ENCODE measurements at regions not wholly inside any gene's neighbourhood (a gene's known extent, or its start where the extent isn't known, plus 50 kb on each side); places are given as distances from the start of the nearest gene placed in this dataset.
"Not testable (repeated sequence)": the region's sequence is repeated elsewhere in the genome, so short reads cannot be mapped to it uniquely, and the experiment has no call there.

GRCh38 chr6:25137480-25137879, 141.7 kb upstream of the CARMIL1 start:
- TF ChIP-seq CTCF (IDR thresholded peaks at IDR 0.05), result no peak
- H3K4me3 ChIP-seq, result peak overlapping the region; percentile 64
- WGBS, 3 donors, result 25 to 58% (median 34%) methylated on average over 7 of the region's 7 CpGs
- H3K36me3 ChIP-seq (ENCODE audit: insufficient read depth in 1 of 2, low read depth in 1 of 2), result no peaks in the 10 kb centered on the region
- no peak for DNase-seq
- no peaks in the 10 kb centered on the region for H3K9me3 ChIP-seq
- intact Hi-C loops (cut with DNase I), result no loop called here
- H3K27me3 ChIP-seq (ENCODE audit: insufficient read depth in 3 of 3, low read length in 2 of 3), result no peaks in the 10 kb centered on the region
- peak overlapping the region; percentile 75 for H3K27ac ChIP-seq
- peaks cover 7% of the 10 kb centered on the region for H3K4me1 ChIP-seq
- peak in 1 of 4 donors; percentile 38 for ATAC-seq

DNA sequence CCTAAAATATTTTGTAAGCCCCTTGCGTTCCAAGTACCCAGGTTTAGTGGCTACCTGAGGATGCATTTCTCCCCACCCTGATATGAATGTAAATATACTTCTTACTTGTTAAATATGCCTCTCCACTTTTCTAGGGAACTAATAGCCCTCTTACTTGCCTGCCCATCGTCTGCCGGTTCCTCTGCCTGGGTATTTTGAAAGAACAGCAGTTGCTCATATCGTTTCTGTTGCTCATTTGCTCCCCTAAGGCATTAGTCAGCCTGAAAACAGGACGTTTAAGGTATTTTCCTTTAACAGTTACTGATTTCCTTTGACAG, 141.3 kb upstream of the CARMIL1 start:
- H3K4me3 ChIP-seq, result peak overlapping the region; percentile 64
- TF ChIP-seq CTCF (IDR thresholded peaks at IDR 0.05), result no peak
- no peak for DNase-seq
- intact Hi-C loops (cut with DNase I), result no loop called here
- no peaks in the 10 kb centered on the region for H3K36me3 ChIP-seq (ENCODE audit: insufficient read depth in 1 of 2, low read depth in 1 of 2)
- ATAC-seq, result peak in 1 of 4 donors; percentile 52
- H3K9me3 ChIP-seq, result no peaks in the 10 kb centered on the region
- H3K27me3 ChIP-seq (ENCODE audit: insufficient read depth in 3 of 3, low read length in 2 of 3), result no peaks in the 10 kb centered on the region
- WGBS, 3 donors, result 13 to 24% (median 16%) methylated on average over 5 of the region's 5 CpGs
- H3K4me1 ChIP-seq, result peaks cover 7% of the 10 kb centered on the region
- peak overlapping the region; percentile 75 for H3K27ac ChIP-seq

DNA sequence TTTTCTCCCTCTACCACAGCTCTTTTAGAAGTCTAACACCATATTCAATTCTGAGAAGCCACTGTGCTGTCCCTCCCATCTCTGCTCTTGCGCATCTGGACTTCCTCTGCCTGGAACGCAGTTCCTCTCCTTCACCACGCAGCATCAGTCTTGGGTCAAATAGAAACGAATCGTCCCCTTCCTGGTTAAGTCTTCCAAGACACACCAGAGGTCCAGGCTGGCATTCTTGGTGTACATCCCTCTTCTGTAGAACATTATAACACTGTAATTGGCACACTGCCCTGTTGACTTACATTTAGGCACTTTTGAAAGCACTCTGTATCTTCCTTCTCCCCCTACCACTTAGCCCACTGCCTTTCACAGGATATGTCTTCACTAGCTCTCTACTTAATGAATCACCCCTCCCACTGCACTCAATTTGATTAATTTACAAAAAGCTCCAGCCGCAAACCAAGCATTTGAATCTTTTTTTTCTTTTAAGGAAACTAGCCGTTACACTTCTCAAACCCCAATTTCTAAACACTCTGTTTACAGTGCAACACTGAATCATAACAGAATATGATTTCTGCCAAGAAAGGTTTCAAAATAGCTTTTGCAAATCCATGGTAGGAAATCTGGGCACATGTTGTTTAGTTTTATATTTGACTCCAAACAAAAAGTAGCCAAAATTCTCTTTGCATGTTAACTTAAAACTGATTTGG, 140.8 kb upstream of the CARMIL1 start:
- Histone ChIP-seq H3K27me3 (ENCODE audit: insufficient read depth in 3 of 3, low read length in 2 of 3) (no peaks in the 10 kb centered on the region), H3K4me3 (peak overlapping the region; percentile 64), H3K27ac (peak overlapping the region; percentile 75), H3K4me1 (peaks cover 7% of the 10 kb centered on the region), H3K36me3 (ENCODE audit: insufficient read depth in 1 of 2, low read depth in 1 of 2) (no peaks in the 10 kb centered on the region), H3K9me3 (no peaks in the 10 kb centered on the region)
- intact Hi-C loops (cut with DNase I), result no loop called here
- ATAC-seq (peak in 3 of 4 donors; percentile 72 to 84 (median 79)), DNase-seq (peak; percentile 32 to 59)
- peak; percentile 8 for TF ChIP-seq CTCF (IDR thresholded peaks at IDR 0.05)
- 1 to 3% (median 2%) methylated on average over 7 of the region's 7 CpGs for WGBS, 3 donors

- H3K4me1 ChIP-seq, result peaks cover 7% of the 10 kb centered on the region
- H3K27ac ChIP-seq, result peak overlapping the region; percentile 75
- ATAC-seq, result peak in 1 of 4 donors; percentile 6
- intact Hi-C loops (cut with DNase I), result no loop called here
- H3K36me3 ChIP-seq (ENCODE audit: insufficient read depth in 1 of 2, low read depth in 1 of 2), result no peaks in the 10 kb centered on the region
- DNase-seq, result no peak
- TF ChIP-seq CTCF (IDR thresholded peaks at IDR 0.05), result no peak
- peak overlapping the region; percentile 64 for H3K4me3 ChIP-seq
- 0 to 1% (median 0%) methylated on average over 2 of the region's 2 CpGs for WGBS, 3 donors
- H3K9me3 ChIP-seq, result no peaks in the 10 kb centered on the region
- H3K27me3 ChIP-seq (ENCODE audit: insufficient read depth in 3 of 3, low read length in 2 of 3), result no peaks in the 10 kb centered on the region
Measured at GRCh38 chr6:25138934-25139415, 140.2 kb upstream of the CARMIL1 start.

DNA sequence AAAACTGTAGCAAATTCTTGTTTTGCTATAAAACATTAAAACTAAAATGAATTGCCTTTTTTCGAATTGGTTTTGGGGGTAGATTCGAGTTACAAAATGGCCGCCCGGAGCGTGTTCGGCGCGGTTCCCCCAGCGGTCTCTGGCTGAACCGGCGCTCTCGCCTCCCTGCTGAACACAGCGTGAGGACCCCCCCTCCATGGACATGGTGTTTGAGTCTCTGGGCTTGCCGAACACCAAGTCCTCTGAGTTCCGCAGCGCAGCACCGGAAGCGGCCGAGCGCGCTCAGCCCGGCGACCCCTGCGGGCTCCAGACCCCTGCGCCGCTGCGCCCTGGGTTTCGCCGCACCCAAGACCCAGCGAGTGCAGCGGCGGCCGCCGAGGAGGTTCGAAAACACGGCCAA, 139.6 kb upstream of the CARMIL1 start:
- not testable (repeated sequence) for H3K27ac ChIP-seq

More for the DNA sequence above, 139.6 kb upstream of the CARMIL1 start:
- H3K36me3 ChIP-seq (ENCODE audit: insufficient read depth in 1 of 2, low read depth in 1 of 2); H3K9me3 ChIP-seq; H3K27me3 ChIP-seq (ENCODE audit: insufficient read depth in 3 of 3, low read length in 2 of 3); intact Hi-C loops (cut with DNase I); H3K4me1 ChIP-seq: not testable (repeated sequence)
- DNase-seq, result peak; percentile 17 to 52
- peak overlapping the region; percentile 64 for H3K4me3 ChIP-seq
- WGBS, 3 donors, result 80 to 91% (median 84%) methylated on average over 36 of the region's 36 CpGs
- peak in 2 of 4 donors; percentile 32 to 39 for ATAC-seq
